MM.1S (cell line): ENCODE measurements at regions not wholly inside any gene's neighbourhood (a gene's known extent, or its start where the extent isn't known, plus 50 kb on each side); places are given as distances from the start of the nearest gene placed in this dataset.

Experiments
- DNase-seq: peaks from one replicate; pipeline ENCODE4 v3.0.0-alpha.2; 2015
- H2AFZ ChIP-seq: fragments of 300-600 bp; sonication (generic); 2 replicates; pipeline ENCODE4 v1.6.0; 2016; ENCODE audit warnings: antibody characterized with exemption, low read length
- H3F3A ChIP-seq: fragments of 300-600 bp; sonication (generic); 2 replicates; pipeline ENCODE4 v1.6.1; 2016; ENCODE audit warnings: mild to moderate bottlenecking, antibody characterized with exemption, low read length, moderate library complexity, mixed read lengths; ENCODE audit not compliant: insufficient read depth
- H3K27ac ChIP-seq: fragments of 300-600 bp; sonication (generic); 2 replicates; pipeline ENCODE4 v1.5.1; 2016; ENCODE audit warnings: mild to moderate bottlenecking, low read length
- H3K27me3 ChIP-seq: fragments of 300-600 bp; sonication (generic); replicated peaks from 2 replicates; pipeline ENCODE4 v1.6.0; 2016; ENCODE audit warnings: low read length; ENCODE audit not compliant: insufficient read depth
- H3K36me3 ChIP-seq: fragments of 300-600 bp; sonication (generic); replicated peaks from 2 replicates; pipeline ENCODE4 v1.6.1; 2016; ENCODE audit warnings: mild to moderate bottlenecking, low read length, mixed read lengths; ENCODE audit not compliant: insufficient read depth
- H3K4me1 ChIP-seq: fragments of 300-600 bp; sonication (generic); 2 replicates; pipeline ENCODE4 v1.6.1; 2016; ENCODE audit warnings: low read length, mixed read lengths
- H3K4me2 ChIP-seq: fragments of 300-600 bp; sonication (generic); 2 replicates; pipeline ENCODE4 v1.6.0; 2016; ENCODE audit warnings: low read depth, low read length
- H3K4me3 ChIP-seq: fragments of 300-600 bp; sonication (generic); 2 replicates; pipeline ENCODE4 v1.5.1; 2016; ENCODE audit warnings: low read length, mixed read lengths
- H3K79me2 ChIP-seq: fragments of 300-600 bp; sonication (generic); 2 replicates; pipeline ENCODE4 v1.6.1; 2016; ENCODE audit warnings: mixed run types, low read length, mixed read lengths
- H3K9ac ChIP-seq: fragments of 300-600 bp; sonication (generic); 2 replicates; pipeline ENCODE4 v1.6.1; 2016; ENCODE audit warnings: low read length, mixed read lengths
- H3K9me2 ChIP-seq: fragments of 300-600 bp; sonication (generic); replicated peaks from 2 replicates; pipeline ENCODE4 v1.6.1; 2016; ENCODE audit warnings: mild to moderate bottlenecking, low read length, mixed read lengths; ENCODE audit not compliant: insufficient read depth
- H3K9me3 ChIP-seq: fragments of 300-600 bp; sonication (generic); replicated peaks from 2 replicates; pipeline ENCODE4 v1.6.1; 2016; ENCODE audit warnings: mild to moderate bottlenecking, low read length, mixed read lengths; ENCODE audit not compliant: insufficient read depth
- H4K20me1 ChIP-seq: fragments of 300-600 bp; sonication (generic); 2 replicates; pipeline ENCODE4 v1.6.1; 2016; ENCODE audit warnings: mild to moderate bottlenecking, low read length, moderate library complexity, mixed read lengths; ENCODE audit not compliant: insufficient read depth
- CTCF ChIP-seq: fragments of 300-600 bp; sonication (generic); IDR thresholded peaks from 2 replicates; pipeline ENCODE4 v1.5.1; 2016; ENCODE audit warnings: antibody characterized with exemption, low read length, mixed read lengths
- EZH2 ChIP-seq: fragments of 300-600 bp; sonication (generic); optimal IDR thresholded peaks from 2 replicates; pipeline ENCODE3; 2017; ENCODE audit warnings: low read depth, mild to moderate bottlenecking, antibody characterized with exemption, low read length, mixed read lengths
- EZH2phosphoT487 ChIP-seq: fragments of 300-600 bp; sonication (generic); IDR thresholded peaks from 2 replicates; pipeline ENCODE4 v1.6.1; 2018; ENCODE audit warnings: antibody characterized with exemption, low read length

GRCh38 chr5:165521816-165522610 lies 2016.6 kb downstream of the MAT2B start:
- Histone ChIP-seq H3K9me2 (no peaks in the 10 kb centered on the region), H2AFZ (no peak overlapping the region), H3K4me1 (no peaks in the 10 kb centered on the region), H3K36me3 (no peaks in the 10 kb centered on the region), H3K27me3 (no peaks in the 10 kb centered on the region), H3K4me2 (no peak overlapping the region), H3K4me3 (no peak overlapping the region), H3F3A (no peaks in the 10 kb centered on the region), H3K27ac (no peak overlapping the region), H3K79me2 (no peaks in the 10 kb centered on the region), H3K9ac (no peak overlapping the region), H3K9me3 (no peaks in the 10 kb centered on the region), H4K20me1 (no peaks in the 10 kb centered on the region)
- no peak for DNase-seq
- TF ChIP-seq EZH2phosphoT487 (no peak), EZH2 (no peak), CTCF (no peak)

- no peaks in the 10 kb centered on the region for H3K79me2 ChIP-seq
- H3K27me3 ChIP-seq = no peaks in the 10 kb centered on the region
- H3K9ac ChIP-seq = no peak overlapping the region
- no peak for DNase-seq
- no peak overlapping the region for H3K27ac ChIP-seq
- H3K4me1 ChIP-seq = no peaks in the 10 kb centered on the region
- H3F3A ChIP-seq = no peaks in the 10 kb centered on the region
- no peak overlapping the region for H3K4me3 ChIP-seq
- TF ChIP-seq EZH2 (no peak), CTCF (no peak), EZH2phosphoT487 (no peak)
- H3K36me3 ChIP-seq = no peaks in the 10 kb centered on the region
- H2AFZ ChIP-seq = no peak overlapping the region
- H4K20me1 ChIP-seq = no peaks in the 10 kb centered on the region
- H3K4me2 ChIP-seq = no peak overlapping the region
- H3K9me3 ChIP-seq = no peaks in the 10 kb centered on the region
- no peaks in the 10 kb centered on the region for H3K9me2 ChIP-seq
Measured at GRCh38 chr5:165525271-165525670, 2019.9 kb downstream of the MAT2B start.

- no peaks in the 10 kb centered on the region for H3K9me3 ChIP-seq
- H3K4me2 ChIP-seq = no peak overlapping the region
- no peaks in the 10 kb centered on the region for H3K27me3 ChIP-seq
- no peak overlapping the region for H3K4me3 ChIP-seq
- no peak overlapping the region for H2AFZ ChIP-seq
- no peaks in the 10 kb centered on the region for H3K4me1 ChIP-seq
- H3F3A ChIP-seq = no peaks in the 10 kb centered on the region
- no peaks in the 10 kb centered on the region for H3K9me2 ChIP-seq
- TF ChIP-seq EZH2phosphoT487 (no peak), EZH2 (no peak), CTCF (no peak)
- no peak for DNase-seq
- H3K79me2 ChIP-seq = no peaks in the 10 kb centered on the region
- H3K27ac ChIP-seq = no peak overlapping the region
- H3K9ac ChIP-seq = no peak overlapping the region
- H3K36me3 ChIP-seq = no peaks in the 10 kb centered on the region
- no peaks in the 10 kb centered on the region for H4K20me1 ChIP-seq
Measured at GRCh38 chr5:165526357-165526756, 2020.9 kb downstream of the MAT2B start.
